Thoracic aorta (tissue), 2 donors: ENCODE measurements at regions not wholly inside any gene's neighbourhood (a gene's known extent, or its start where the extent isn't known, plus 50 kb on each side); places are given as distances from the start of the nearest gene placed in this dataset.

Source experiments
- ATAC-seq: fragments of 150-250 bp; one replicate; pipeline ENCODE4 v1.8.0; 2017; ENCODE audit warnings: low read depth; ENCODE audit not compliant: insufficient number of reproducible peaks, low FRiP score
- DNase-seq: peaks from one replicate; pipeline ENCODE4 v3.0.0-alpha.2; 2020; ENCODE audit warnings: low spot score
- H3K27ac ChIP-seq, 2 donors: fragments of 200-600 bp; sonication (generic); 1 replicate in 1 of 2; 2 replicates in 1 of 2; pipeline ENCODE4 v1.5.1; 2016; ENCODE audit warnings: mild to moderate bottlenecking in 2 of 2, moderate library complexity in 2 of 2
- H3K27me3 ChIP-seq: fragments of 200-600 bp; sonication (generic); replicated peaks from 2 replicates; pipeline ENCODE4 v1.6.0; 2016; ENCODE audit warnings: mild to moderate bottlenecking; ENCODE audit not compliant: insufficient read depth
- H3K36me3 ChIP-seq: fragments of 200-600 bp; sonication (generic); one replicate; pipeline ENCODE4 v1.5.1; 2016
- H3K4me1 ChIP-seq, 2 donors: fragments of 200-600 bp; sonication (generic); 1 replicate in 1 of 2; 2 replicates in 1 of 2; pipeline versions ENCODE4 v1.5.1 to v1.6.0; 2016; ENCODE audit warnings: low read depth in 2 of 2, mild to moderate bottlenecking in 1 of 2; ENCODE audit not compliant: control insufficient read depth in 1 of 2
- H3K4me3 ChIP-seq: fragments of 200-600 bp; sonication (generic); 2 replicates; pipeline ENCODE4 v1.5.1; 2016; ENCODE audit warnings: mild to moderate bottlenecking
- H3K9me3 ChIP-seq: fragments of 200-600 bp; sonication (generic); 2 replicates; pipeline ENCODE4 v1.5.1; 2016
- CTCF ChIP-seq: fragments of 200-600 bp; sonication (generic); IDR thresholded peaks from one replicate; pipeline ENCODE4 v1.5.1; 2019; ENCODE audit warnings: antibody characterized with exemption

- Histone ChIP-seq H3K4me3 (no peak overlapping the region), H3K27ac (no peak overlapping the region), H3K36me3 (no peaks in the 10 kb centered on the region), H3K4me1 (no peaks in the 10 kb centered on the region), H3K9me3 (no peaks in the 10 kb centered on the region), H3K27me3 (no peaks in the 10 kb centered on the region)
- DNase-seq = no peak
- TF ChIP-seq CTCF = no peak
- ATAC-seq = no peak
These were observed 426.8 kb downstream of the MAN2A1 start for GRCh38 chr5:110116539-110116938.

GRCh38 chr5:110134963-110135935 lies 445.5 kb downstream of the MAN2A1 start:
- Histone ChIP-seq H3K36me3 (no peaks in the 10 kb centered on the region), H3K27ac (no peak overlapping the region), H3K27me3 (no peaks in the 10 kb centered on the region), H3K9me3 (peaks cover 7% of the 10 kb centered on the region), H3K4me1 (no peaks in the 10 kb centered on the region), H3K4me3 (no peak overlapping the region)
- no peak for TF ChIP-seq CTCF
- ATAC-seq = no peak
- no peak for DNase-seq

GRCh38 chr5:110150199-110150598 lies 460.5 kb downstream of the MAN2A1 start:
- Histone ChIP-seq H3K9me3 (no peaks in the 10 kb centered on the region), H3K36me3 (no peaks in the 10 kb centered on the region), H3K27ac (no peak overlapping the region), H3K4me1 (no peaks in the 10 kb centered on the region), H3K4me3 (no peak overlapping the region), H3K27me3 (no peaks in the 10 kb centered on the region)
- no peak for ATAC-seq
- TF ChIP-seq CTCF = no peak
- DNase-seq = no peak

GRCh38 chr5:110159202-110159601 lies 469.5 kb downstream of the MAN2A1 start:
- Histone ChIP-seq H3K27me3 (no peaks in the 10 kb centered on the region), H3K4me1 (no peaks in the 10 kb centered on the region), H3K27ac (no peak overlapping the region), H3K36me3 (no peaks in the 10 kb centered on the region), H3K9me3 (no peaks in the 10 kb centered on the region), H3K4me3 (no peak overlapping the region)
- ATAC-seq = no peak
- DNase-seq = no peak
- no peak for TF ChIP-seq CTCF

DNA sequence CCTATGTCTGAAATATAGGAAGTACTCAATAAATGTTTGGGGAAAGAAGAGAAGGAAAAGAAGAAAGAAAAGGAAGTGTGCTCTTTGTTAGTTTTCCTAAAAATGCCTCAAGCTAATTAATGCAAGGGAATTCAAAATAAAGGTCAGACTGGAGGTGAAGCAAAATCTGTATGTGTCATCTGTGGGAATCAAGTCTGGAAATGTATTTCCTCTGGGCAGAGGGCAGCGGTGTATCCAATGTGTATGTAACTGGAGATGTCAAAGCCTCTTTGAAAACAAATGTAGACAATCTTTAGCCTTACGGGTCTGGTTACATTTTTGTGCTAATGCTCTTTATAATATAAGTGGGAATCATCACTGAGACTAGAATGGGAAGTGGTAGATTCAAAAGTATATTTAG lies 471.4 kb downstream of the MAN2A1 start:
- ATAC-seq = no peak

More for the DNA sequence above, 471.4 kb downstream of the MAN2A1 start:
- H3K4me1 ChIP-seq = no peaks in the 10 kb centered on the region
- H3K4me3 ChIP-seq = no peak overlapping the region
- H3K36me3 ChIP-seq = no peaks in the 10 kb centered on the region
- no peak overlapping the region for H3K27ac ChIP-seq
- H3K27me3 ChIP-seq = no peaks in the 10 kb centered on the region
- no peak for TF ChIP-seq CTCF
- DNase-seq = no peak
- no peaks in the 10 kb centered on the region for H3K9me3 ChIP-seq
